ENCODE measurements at regions not wholly inside any gene's neighbourhood (a gene's known extent, or its start where the extent isn't known, plus 50 kb on each side); places are given as distances from the start of the nearest gene placed in this dataset.

GRCh38 chr4:133808151-133808550, 393.4 kb downstream of the PABPC4L start:
- TF ChIP-seq SUZ12 (IDR thresholded peaks at IDR 0.05; ENCODE audit: extremely low read depth, insufficient read depth, insufficient read length) (no peak), ZNF274 (IDR thresholded peaks at IDR 0.05; ENCODE audit: low read depth, low read length) (no peak), YY1 (IDR thresholded peaks at IDR 0.05; ENCODE audit: insufficient read depth, insufficient read length) (no peak)
